Activated naive CD4-positive, alpha-beta T cell treated with anti-CD3 and anti-CD28 coated beads, Interleukin-2, amount 50 U/mL, for 72 hours (primary cell): ENCODE measurements at regions not wholly inside any gene's neighbourhood (a gene's known extent, or its start where the extent isn't known, plus 50 kb on each side); places are given as distances from the start of the nearest gene placed in this dataset.
"Not testable (repeated sequence)": the region's sequence is repeated elsewhere in the genome, so short reads cannot be mapped to it uniquely, and the experiment has no call there.

Experiments
- ATAC-seq, 2 donors: fragments of 150-1000 bp; cut with Tn5 transposase; 2 replicates each; pipeline ENCODE4 v1.10.0; 2021; ENCODE audit warnings: mild to moderate bottlenecking in 2 of 2, moderate library complexity in 2 of 2
- DNase-seq, 2 donors: peaks; one replicate each; pipeline ENCODE4 v3.0.0; 2021 to 2022; ENCODE audit warnings: low spot score in 2 of 2
- H3K27ac Mint-ChIP-seq, 2 donors: one replicate each; pipeline ENCODE4 v1.8.0; 2022; ENCODE audit warnings: mild to moderate bottlenecking in 2 of 2, mixed read lengths in 2 of 2
- H3K36me3 Mint-ChIP-seq, 2 donors: one replicate each; pipeline ENCODE4 v1.8.0; 2022; ENCODE audit warnings: mixed read lengths in 2 of 2
- H3K9me3 Mint-ChIP-seq, 2 donors: one replicate each; pipeline ENCODE4 v1.8.0; 2022; ENCODE audit warnings: mixed read lengths in 2 of 2

DNA sequence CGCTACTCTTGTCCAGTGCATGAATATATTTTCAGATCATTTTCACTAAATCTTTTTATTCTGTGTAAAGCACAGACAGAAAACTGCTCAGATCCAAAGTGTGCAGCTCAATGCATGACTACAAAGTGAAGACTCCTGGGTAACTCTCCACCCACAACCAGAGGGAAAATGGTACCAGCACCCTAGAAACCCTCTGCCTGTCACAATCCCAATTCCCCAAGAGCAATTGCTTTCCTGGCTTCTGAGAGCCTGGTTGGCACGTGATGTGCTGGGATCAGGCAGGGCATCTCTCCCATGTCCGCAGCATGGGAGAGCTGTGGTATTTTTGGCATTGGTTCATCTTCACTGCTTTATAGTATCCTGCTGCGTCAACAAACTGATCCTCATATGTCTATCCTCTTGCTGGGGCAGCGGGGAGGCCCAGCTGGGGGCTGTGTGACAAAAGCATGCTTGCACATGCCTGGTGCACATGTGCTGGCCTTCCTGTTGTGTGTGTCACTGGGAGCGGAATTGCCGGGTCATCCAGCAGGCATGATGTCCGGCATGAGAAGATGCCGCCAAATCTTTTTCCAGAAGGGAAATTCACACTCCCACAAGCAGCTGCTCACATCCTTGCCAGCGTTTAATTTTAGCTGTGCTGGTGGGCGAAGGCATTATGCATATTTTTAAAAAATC, 278.9 kb upstream of the FOXF1 start:
- Mint-ChIP-seq H3K9me3 (peaks cover 0 to 4% of the 10 kb centered on the region in 2 donors), H3K27ac (no peak overlapping the region), H3K36me3 (peaks cover 0 to 4% of the 10 kb centered on the region in 2 donors)
- DNase-seq (no peak), ATAC-seq (no peak)

DNA sequence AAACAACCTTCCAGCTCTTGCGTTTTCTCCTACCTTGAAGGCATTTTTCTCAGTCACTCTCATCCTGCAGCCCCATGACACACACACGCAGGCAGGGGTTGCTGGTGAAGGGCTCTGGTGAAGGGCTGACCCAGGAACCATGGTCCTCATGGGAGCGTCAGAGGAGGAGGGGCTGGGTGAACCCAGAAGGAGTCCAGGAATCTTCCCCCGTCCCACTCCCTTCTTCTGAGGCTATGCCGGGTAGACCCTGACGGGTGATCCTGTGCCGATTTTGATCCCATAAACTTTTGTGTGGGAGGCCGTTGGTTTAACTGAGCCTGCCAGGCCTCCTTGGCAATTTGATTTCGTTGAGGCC, 278.4 kb upstream of the FOXF1 start:
- H3K27ac Mint-ChIP-seq = no peak overlapping the region
- peaks cover 0 to 4% of the 10 kb centered on the region in 2 donors for H3K36me3 Mint-ChIP-seq
- ATAC-seq = no peak

DNA sequence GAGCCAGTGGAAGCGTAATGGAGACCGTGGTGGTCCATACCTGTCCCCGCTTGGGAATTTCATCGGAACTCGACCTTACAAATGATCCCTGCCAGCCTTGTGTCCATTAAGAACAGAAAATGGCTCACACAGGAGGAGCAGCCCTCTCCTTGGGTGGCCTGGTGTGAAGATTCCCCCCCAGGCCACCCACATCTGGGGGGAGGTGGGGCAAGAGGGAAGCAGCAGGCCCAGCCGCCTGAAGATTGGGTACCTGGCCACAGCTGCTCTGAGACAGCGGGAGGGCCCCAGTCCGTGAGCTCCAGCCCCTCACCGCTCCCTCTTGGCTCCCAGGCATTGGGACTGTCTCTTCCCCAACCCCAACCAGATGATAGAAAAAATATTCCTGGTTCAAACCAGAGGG, 277.8 kb upstream of the FOXF1 start:
- no peak overlapping the region for H3K27ac Mint-ChIP-seq
- peaks cover 0 to 4% of the 10 kb centered on the region in 2 donors for H3K36me3 Mint-ChIP-seq
- peaks cover 0 to 4% of the 10 kb centered on the region in 2 donors for H3K9me3 Mint-ChIP-seq
- DNase-seq (no peak), ATAC-seq (no peak)

More for the DNA sequence above, 278.4 kb upstream of the FOXF1 start:
- peaks cover 0 to 4% of the 10 kb centered on the region in 2 donors for H3K9me3 Mint-ChIP-seq
- no peak for DNase-seq

DNA sequence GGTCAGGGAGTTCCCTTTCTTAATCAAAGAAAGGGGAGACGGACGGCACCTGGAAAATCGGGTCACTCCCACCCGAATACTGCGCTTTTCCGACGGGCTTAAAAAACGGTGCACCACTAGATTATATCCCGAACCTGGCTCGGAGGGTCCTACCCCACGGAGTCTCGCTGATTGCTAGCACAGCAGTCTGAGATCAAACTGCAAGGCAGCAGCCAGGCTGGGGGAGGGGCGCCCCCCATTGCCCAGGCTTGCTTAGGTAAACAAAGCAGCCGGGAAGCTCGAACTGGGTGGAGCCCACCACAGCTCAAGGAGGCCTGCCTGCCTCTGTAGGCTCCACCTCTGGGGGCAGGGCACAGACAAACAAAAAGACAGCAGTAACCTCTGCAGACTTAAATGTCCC, 276.8 kb upstream of the FOXF1 start:
- not testable (repeated sequence) for ATAC-seq, H3K9me3 Mint-ChIP-seq, H3K36me3 Mint-ChIP-seq, DNase-seq, H3K27ac Mint-ChIP-seq

DNA sequence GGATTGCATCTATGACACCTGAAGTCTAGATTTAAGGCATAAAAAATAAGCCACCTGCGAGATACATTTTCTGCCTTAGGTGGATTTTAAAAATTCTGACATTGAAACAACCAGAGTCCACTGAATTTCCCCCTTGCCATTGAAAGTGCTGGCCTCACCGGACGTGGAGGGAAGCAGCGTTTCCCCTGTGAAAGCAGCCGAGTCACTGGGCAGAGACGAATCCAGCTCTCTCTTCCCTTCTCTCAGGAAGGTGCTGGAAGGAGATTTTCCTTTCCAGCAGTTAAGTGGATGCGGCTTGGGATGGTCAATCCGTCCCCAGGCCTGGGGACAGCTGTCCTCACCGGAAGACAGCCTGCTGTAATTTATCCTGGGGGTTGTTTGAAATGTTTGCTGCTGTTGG, 270.9 kb upstream of the FOXF1 start:
- Mint-ChIP-seq H3K36me3 (no peaks in the 10 kb centered on the region), H3K9me3 (no peaks in the 10 kb centered on the region), H3K27ac (no peak overlapping the region)
- ATAC-seq = no peak
- DNase-seq = no peak

DNA sequence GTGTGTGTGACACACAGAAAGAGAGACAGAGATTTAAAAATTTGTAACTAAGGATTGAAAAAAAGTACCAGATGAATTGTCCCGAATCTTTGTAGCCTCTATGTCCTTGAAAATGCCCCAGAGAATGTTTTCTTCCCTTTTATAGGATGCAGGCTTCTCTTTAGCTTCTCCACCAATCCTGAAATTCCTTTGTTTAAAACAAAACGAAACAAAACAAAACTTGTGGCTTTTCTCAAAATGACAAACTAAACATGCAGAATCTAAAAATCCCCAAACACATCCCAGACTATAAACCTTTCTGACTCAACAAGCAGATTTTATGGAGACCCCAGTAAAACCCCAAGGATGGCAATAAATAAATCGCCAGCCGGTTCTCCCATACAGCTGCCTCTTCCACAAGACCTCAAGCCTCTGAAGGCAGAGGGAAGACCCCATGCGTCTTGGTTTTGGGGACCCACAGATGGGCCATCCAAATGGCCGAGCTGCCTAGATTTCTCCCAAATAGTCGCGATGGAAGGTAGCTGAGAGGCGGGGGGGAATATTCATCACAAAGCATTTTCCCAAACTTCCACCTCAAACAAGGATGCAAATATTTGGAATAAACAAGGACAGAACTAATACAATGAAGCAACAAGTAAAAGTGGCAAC, 269.5 kb upstream of the FOXF1 start:
- no peaks in the 10 kb centered on the region for H3K36me3 Mint-ChIP-seq
- no peak overlapping the region for H3K27ac Mint-ChIP-seq
- ATAC-seq (no peak), DNase-seq (no peak)
- no peaks in the 10 kb centered on the region for H3K9me3 Mint-ChIP-seq

DNA sequence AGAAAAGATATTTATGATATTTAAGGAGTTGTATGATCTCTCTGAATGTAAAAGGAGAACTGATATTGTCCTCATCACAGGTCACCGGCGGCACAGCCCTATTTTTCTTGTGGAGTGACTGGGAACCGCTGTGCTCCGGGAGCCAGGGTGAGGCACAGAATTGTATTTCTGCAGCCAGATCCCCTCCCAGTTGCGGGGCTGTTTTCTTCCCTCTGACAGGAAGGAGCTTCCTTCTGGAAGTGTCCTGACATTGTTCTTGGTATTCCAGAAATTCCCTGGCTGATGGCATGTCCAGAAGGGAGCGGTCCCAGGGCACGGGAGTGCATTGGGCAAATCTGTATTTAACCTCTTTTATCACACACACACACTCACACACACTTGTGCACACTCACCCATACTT, 268.6 kb upstream of the FOXF1 start:
- no peaks in the 10 kb centered on the region for H3K9me3 Mint-ChIP-seq
- no peak for ATAC-seq
- DNase-seq = no peak
- H3K27ac Mint-ChIP-seq = no peak overlapping the region
- no peaks in the 10 kb centered on the region for H3K36me3 Mint-ChIP-seq

DNA sequence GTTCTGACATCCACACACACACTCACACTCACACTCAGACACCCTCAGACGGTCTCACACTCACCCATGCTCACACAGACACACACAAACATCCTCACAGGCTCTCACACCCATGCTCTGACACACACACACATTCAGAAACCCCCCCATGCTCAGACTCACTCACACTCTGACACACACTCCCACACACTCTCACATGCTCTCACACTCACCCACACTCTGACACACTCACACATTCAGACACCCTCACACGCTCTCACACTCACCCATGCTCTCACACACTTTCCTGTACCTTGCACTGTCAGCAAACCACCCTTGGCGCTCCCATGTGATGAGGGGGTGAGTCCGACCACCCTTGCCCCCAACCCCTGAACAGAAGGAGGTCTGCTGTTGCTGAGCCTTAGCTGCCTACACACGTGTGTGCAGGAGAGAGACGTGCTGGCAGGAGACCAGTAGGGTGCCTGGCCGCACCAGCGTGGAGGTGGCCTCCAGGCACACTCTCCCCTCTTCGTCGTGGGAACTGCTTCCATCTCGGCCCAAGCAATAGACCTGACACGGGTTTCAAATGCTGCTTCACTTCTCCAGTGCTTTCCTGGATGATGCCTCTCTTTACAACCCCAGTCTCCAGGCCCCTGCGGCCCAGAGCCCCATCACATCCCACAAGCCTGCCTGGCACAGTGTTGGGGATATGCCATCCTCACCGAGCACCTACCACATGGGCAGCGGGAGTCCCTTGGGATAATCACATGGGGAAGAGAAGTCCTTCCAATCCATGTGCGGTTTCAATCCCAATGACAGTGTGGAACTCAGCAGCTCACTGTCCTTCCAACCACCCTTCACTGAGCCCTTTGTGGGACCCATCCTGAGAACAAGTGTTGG, 267.8 kb upstream of the FOXF1 start:
- Mint-ChIP-seq H3K27ac (peak overlapping the region in 1 of 2 donors; percentile 12), H3K36me3 (no peaks in the 10 kb centered on the region), H3K9me3 (no peaks in the 10 kb centered on the region)
- no peak for DNase-seq
- ATAC-seq = no peak

DNA sequence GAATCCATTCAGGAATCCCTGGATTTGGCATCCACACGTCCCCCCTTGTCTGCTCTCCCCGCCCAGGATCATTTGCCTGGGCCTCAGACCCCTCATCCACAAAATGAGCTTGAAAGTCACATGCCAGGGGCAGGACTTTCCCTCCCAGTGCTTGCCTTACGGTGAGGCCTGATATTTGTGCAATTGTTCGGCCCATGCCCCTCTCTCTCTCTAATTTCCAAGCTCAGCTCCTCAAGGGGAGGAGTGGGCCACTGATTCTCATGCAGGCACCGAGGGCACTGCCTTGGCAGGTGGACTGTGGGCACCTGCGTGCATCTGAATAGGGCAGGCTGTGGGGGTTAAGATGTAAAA, 267.2 kb upstream of the FOXF1 start:
- no peak overlapping the region for H3K27ac Mint-ChIP-seq
- no peak for DNase-seq
- ATAC-seq = no peak
- no peaks in the 10 kb centered on the region for H3K9me3 Mint-ChIP-seq
- H3K36me3 Mint-ChIP-seq = no peaks in the 10 kb centered on the region

DNA sequence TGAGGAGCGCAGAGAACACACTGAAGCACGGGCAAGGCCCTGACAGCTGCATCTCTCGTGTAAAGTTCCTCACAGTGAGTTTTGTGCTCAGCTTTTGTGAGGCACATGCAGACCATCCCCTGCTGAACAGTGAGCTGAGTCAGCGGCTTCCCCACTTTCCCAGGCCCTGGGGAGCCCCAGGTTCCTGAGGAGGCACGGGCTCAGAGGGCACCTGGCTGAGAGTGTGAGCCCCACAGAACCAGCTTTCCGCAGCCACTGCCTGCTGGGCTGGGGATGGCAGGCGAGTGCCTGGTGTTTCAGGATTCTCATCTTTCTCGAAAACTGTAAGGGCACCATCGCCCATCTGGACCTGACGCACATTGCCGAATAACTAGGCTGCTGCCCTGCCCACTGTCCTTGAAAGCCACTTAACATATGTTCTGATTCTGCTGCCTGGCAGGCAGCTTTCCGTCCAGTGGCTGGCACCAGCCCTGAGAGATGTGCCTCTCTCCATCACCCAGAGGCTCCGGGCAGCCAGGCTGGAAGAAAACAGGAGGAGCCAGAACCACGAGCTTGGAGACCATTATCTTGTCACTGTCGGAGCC, 266.7 kb upstream of the FOXF1 start:
- Mint-ChIP-seq H3K27ac (no peak overlapping the region), H3K36me3 (no peaks in the 10 kb centered on the region), H3K9me3 (no peaks in the 10 kb centered on the region)
- DNase-seq (no peak), ATAC-seq (no peak)

DNA sequence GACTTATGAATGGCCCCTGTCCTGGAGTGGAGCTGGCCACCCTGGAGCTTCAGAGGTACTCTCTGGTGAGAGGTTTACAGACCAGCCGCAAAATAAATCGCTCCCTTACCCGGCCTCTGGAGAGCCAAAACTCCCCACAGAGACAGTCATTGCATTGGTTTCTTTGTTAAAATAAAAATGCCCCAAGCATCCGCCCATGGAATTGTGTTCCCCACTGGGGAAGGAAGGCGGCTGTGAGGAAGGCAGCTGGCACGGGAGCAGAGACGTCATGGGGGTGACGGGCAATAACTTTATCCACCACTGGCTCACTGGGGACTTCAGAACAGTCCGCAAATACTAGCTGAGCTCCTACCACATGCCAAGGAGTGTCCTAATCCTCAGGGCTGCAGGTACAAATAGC, 266.2 kb upstream of the FOXF1 start:
- ATAC-seq = no peak
- no peaks in the 10 kb centered on the region for H3K36me3 Mint-ChIP-seq

DNA sequence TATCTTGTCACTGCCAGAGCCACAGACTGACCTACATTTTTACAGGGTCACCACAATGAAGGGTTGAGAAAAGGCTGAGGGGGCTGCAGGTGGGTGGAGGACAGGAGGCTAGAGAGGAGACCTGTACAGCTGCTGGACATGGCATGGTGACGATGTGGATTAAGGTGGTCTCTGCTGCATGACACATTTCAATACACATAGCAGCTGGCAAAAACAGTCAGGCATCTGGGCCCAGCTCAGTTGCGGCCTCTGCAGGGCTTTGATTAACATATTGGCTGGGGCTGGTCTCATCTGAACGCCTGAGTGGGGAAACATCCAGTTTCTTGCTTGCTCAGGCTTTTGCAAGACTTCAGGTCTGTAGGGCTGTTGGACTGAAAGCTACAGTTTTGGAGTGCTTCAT, 265.4 kb upstream of the FOXF1 start:
- no peak for DNase-seq
- no peaks in the 10 kb centered on the region for H3K9me3 Mint-ChIP-seq
- ATAC-seq = no peak
- no peak overlapping the region for H3K27ac Mint-ChIP-seq
- H3K36me3 Mint-ChIP-seq = no peaks in the 10 kb centered on the region

More for the DNA sequence above, 266.2 kb upstream of the FOXF1 start:
- Mint-ChIP-seq H3K27ac (no peak overlapping the region), H3K9me3 (no peaks in the 10 kb centered on the region)
- no peak for DNase-seq

DNA sequence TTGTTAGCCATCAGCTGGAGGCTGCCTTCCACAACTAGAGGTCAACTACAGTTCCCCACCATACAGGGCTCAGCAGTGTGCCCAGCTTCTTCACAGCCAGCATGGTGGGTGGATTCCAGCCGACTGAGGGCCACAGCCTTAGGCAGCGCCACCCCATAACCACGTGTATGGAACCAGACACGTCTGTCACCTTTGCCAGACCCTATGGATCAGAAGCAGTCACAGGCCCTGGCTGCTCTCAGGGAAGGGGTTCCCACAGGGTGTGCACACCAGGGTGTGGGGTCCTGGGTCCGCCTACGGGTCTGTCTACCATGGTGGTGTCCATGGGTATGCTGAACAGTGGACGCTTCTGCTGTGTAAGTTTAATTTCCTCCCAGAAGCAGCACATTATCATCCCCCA, 265.0 kb upstream of the FOXF1 start:
- Mint-ChIP-seq H3K36me3 (no peaks in the 10 kb centered on the region), H3K9me3 (no peaks in the 10 kb centered on the region), H3K27ac (no peak overlapping the region)
- no peak for DNase-seq
- ATAC-seq = no peak

DNA sequence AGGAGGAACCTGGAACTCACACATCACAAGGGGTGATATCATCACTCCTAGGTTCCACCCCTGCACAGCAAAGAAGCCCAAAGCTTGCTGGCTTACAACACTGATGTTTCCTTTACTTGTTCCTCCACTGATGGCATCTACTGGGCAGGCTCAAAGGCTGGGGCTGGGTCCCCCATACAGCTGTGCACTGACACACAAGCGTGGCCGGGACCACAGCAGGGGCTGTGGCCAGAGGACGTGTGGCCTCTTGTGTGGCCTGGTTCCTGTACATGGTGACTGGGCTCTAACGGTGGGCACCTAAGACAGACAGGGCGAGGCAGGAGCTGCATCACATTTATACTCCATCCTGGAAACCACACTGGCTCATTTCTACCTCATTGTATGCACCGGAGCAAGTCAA, 264.4 kb upstream of the FOXF1 start:
- Mint-ChIP-seq H3K36me3 (no peaks in the 10 kb centered on the region), H3K9me3 (no peaks in the 10 kb centered on the region), H3K27ac (no peak overlapping the region)
- DNase-seq = no peak
- ATAC-seq = no peak

DNA sequence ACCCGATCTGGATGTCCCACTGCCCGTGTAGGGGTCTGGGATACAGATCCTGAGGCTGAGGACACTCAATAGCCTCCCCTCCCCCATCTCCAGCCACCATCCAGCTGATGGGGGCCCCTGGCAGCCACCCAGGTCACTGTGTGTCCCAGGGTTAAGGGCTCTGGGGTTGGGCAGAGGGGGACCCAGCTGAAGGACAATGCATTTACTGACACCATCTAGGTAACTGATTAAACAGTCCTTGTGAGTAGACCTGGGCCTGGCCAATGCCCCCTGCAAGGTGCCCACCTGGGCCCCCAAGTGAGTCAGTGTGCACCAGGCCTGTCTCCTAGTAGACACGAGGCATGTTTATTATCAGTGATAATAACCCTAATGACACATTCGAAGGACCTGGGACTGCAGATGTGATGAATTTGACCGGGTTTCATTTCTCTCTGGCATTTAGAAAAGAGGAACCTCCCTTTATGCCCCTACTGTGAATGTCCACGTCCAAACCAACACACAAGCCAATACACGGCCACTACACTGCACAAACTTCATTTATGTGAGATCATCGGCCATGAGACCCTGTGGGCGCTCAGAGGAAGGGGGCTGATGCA, 261.9 kb upstream of the FOXF1 start:
- H3K36me3 Mint-ChIP-seq = no peaks in the 10 kb centered on the region
- no peak for ATAC-seq

DNA sequence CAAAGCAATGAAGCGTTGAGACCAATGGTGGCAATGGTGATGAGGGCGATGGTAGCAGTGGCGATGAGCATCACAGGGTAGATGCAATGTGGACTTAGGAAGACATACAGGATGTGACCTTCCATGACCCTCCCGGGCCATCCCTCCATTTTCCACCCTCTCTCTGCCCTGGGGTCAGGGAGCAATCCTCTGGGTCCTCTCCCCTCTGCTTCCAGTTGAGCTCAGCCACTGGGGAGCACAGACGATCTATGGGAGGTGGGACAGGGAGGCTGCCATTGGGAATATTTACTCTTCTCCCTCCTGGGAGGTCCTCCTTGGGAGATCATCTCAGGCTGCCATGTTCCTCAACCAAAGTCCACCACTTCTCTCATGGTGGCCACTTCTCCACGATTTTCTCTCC, 260.7 kb upstream of the FOXF1 start:
- no peak overlapping the region for H3K27ac Mint-ChIP-seq
- DNase-seq (no peak), ATAC-seq (no peak)
- no peaks in the 10 kb centered on the region for H3K9me3 Mint-ChIP-seq
- no peaks in the 10 kb centered on the region for H3K36me3 Mint-ChIP-seq

More for the DNA sequence above, 261.9 kb upstream of the FOXF1 start:
- no peak for DNase-seq
- Mint-ChIP-seq H3K9me3 (no peaks in the 10 kb centered on the region), H3K27ac (no peak overlapping the region)

DNA sequence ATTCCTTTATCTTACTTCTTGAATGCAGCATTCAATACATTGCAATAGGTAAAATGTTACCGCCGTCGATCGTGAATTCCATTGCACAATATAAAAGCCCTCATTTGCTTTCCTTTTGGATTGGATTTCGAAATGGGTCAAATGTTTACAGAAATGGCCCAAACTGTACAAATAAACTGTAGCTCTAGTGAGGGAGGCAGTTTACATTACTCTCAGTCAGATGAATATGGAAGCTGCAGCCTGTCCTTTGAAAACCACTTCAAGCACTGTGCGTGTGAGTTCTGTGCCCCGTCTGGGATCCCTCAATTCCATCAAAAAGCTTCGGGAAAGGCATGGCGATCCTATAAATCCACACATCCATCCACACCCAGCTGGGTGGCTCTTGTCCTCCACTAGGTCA, 258.6 kb upstream of the FOXF1 start:
- ATAC-seq = no peak
- H3K27ac Mint-ChIP-seq = no peak overlapping the region
- DNase-seq = no peak
- H3K36me3 Mint-ChIP-seq = peaks cover 0 to 5% of the 10 kb centered on the region in 2 donors
- H3K9me3 Mint-ChIP-seq = peaks cover 0 to 9% of the 10 kb centered on the region in 2 donors
